ENCODE measurements at regions not wholly inside any gene's neighbourhood (a gene's known extent, or its start where the extent isn't known, plus 50 kb on each side); places are given as distances from the start of the nearest gene placed in this dataset.

DNA sequence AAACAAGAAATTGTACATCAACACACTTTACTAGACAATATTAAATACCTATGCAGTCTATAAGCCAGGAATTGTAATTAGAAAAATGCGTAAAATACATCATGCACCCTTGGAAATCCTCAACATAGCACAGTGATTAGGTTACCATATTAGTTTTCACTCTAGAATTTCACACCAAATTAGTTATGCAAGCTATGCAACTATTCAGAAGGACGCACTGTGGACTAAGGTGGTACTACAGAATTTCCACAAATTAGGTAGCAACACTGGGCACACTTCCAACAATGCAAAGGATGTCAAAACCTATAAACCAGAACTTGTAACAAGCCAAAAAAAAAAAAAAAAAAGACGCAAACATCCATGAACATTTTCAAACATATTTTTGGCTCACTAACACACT lies 71.1 kb upstream of the ZCCHC13 start (continued):
- TF ChIP-seq, protein P1, sequence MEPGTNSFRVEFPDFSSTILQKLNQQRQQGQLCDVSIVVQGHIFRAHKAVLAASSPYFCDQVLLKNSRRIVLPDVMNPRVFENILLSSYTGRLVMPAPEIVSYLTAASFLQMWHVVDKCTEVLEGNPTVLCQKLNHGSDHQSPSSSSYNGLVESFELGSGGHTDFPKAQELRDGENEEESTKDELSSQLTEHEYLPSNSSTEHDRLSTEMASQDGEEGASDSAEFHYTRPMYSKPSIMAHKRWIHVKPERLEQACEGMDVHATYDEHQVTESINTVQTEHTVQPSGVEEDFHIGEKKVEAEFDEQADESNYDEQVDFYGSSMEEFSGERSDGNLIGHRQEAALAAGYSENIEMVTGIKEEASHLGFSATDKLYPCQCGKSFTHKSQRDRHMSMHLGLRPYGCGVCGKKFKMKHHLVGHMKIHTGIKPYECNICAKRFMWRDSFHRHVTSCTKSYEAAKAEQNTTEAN (CRISPR knock-in tag; IDR thresholded peaks at IDR 0.05): no peak
- TF ChIP-seq NR3C1 (CRISPR knock-in tag; conservative IDR thresholded peaks at IDR 0.05; ENCODE audit: low read depth) (no peak), CREM (CRISPR knock-in tag; IDR thresholded peaks at IDR 0.05) (no peak)
- TF ChIP-seq, protein P2, sequence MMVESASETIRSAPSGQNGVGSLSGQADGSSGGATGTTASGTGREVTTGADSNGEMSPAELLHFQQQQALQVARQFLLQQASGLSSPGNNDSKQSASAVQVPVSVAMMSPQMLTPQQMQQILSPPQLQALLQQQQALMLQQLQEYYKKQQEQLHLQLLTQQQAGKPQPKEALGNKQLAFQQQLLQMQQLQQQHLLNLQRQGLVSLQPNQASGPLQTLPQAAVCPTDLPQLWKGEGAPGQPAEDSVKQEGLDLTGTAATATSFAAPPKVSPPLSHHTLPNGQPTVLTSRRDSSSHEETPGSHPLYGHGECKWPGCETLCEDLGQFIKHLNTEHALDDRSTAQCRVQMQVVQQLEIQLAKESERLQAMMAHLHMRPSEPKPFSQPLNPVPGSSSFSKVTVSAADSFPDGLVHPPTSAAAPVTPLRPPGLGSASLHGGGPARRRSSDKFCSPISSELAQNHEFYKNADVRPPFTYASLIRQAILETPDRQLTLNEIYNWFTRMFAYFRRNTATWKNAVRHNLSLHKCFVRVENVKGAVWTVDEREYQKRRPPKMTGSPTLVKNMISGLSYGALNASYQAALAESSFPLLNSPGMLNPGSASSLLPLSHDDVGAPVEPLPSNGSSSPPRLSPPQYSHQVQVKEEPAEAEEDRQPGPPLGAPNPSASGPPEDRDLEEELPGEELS (CRISPR knock-in tag; IDR thresholded peaks at IDR 0.05): no peak

DNA sequence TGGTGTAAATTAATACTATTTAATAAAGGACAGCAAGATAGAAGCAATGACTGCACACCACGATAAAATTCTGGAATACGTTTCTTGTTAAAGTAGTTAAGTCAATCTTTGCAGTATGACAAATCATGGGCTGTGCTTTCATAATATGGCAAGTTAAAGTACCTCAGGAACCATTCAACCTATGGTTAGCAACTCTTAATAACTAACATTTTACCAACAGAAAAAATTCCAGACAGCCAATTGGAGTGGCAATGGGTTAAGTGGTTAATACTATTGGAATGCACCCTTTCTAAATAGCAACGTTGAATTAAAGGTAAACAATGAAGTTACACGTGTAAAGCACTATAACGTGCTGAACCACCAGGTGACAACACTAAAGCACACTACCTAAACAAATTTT lies 72.4 kb upstream of the ZCCHC13 start:
- H3K27me3 Mint-ChIP-seq (ENCODE audit: low read depth): no peaks in the 10 kb centered on the region
- no peaks in the 10 kb centered on the region for H3K36me3 Mint-ChIP-seq
- no peak for DNase-seq (ENCODE audit: low spot score)
- no peak overlapping the region for H3K4me3 Mint-ChIP-seq
- H3K27ac Mint-ChIP-seq: no peak overlapping the region
- no peaks in the 10 kb centered on the region for H3K9me3 Mint-ChIP-seq
- ChIA-PET CTCF (no interaction called here), POLR2A (no interaction called here)
- no peak for ATAC-seq
- TF ChIP-seq, protein P3, sequence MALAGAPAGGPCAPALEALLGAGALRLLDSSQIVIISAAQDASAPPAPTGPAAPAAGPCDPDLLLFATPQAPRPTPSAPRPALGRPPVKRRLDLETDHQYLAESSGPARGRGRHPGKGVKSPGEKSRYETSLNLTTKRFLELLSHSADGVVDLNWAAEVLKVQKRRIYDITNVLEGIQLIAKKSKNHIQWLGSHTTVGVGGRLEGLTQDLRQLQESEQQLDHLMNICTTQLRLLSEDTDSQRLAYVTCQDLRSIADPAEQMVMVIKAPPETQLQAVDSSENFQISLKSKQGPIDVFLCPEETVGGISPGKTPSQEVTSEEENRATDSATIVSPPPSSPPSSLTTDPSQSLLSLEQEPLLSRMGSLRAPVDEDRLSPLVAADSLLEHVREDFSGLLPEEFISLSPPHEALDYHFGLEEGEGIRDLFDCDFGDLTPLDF (CRISPR knock-in tag; IDR thresholded peaks at IDR 0.05): no peak
- TF ChIP-seq, protein P4, sequence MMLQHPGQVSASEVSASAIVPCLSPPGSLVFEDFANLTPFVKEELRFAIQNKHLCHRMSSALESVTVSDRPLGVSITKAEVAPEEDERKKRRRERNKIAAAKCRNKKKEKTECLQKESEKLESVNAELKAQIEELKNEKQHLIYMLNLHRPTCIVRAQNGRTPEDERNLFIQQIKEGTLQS (CRISPR knock-in tag; conservative IDR thresholded peaks at IDR 0.05): no peak
- TF ChIP-seq ZNF263 (CRISPR knock-in tag; IDR thresholded peaks at IDR 0.05; ENCODE audit: low read depth) (no peak), FOXP1 (CRISPR knock-in tag; IDR thresholded peaks at IDR 0.05; ENCODE audit: borderline replicate concordance) (no peak), RORB (CRISPR knock-in tag; IDR thresholded peaks at IDR 0.05) (no peak), NR2C2 (CRISPR knock-in tag; IDR thresholded peaks at IDR 0.05) (no peak), SP1 (CRISPR knock-in tag; conservative IDR thresholded peaks at IDR 0.05) (no peak)
- TF ChIP-seq, protein P5, sequence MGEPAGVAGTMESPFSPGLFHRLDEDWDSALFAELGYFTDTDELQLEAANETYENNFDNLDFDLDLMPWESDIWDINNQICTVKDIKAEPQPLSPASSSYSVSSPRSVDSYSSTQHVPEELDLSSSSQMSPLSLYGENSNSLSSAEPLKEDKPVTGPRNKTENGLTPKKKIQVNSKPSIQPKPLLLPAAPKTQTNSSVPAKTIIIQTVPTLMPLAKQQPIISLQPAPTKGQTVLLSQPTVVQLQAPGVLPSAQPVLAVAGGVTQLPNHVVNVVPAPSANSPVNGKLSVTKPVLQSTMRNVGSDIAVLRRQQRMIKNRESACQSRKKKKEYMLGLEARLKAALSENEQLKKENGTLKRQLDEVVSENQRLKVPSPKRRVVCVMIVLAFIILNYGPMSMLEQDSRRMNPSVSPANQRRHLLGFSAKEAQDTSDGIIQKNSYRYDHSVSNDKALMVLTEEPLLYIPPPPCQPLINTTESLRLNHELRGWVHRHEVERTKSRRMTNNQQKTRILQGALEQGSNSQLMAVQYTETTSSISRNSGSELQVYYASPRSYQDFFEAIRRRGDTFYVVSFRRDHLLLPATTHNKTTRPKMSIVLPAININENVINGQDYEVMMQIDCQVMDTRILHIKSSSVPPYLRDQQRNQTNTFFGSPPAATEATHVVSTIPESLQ (CRISPR knock-in tag; IDR thresholded peaks at IDR 0.05): no peak
- TF ChIP-seq, protein P6, sequence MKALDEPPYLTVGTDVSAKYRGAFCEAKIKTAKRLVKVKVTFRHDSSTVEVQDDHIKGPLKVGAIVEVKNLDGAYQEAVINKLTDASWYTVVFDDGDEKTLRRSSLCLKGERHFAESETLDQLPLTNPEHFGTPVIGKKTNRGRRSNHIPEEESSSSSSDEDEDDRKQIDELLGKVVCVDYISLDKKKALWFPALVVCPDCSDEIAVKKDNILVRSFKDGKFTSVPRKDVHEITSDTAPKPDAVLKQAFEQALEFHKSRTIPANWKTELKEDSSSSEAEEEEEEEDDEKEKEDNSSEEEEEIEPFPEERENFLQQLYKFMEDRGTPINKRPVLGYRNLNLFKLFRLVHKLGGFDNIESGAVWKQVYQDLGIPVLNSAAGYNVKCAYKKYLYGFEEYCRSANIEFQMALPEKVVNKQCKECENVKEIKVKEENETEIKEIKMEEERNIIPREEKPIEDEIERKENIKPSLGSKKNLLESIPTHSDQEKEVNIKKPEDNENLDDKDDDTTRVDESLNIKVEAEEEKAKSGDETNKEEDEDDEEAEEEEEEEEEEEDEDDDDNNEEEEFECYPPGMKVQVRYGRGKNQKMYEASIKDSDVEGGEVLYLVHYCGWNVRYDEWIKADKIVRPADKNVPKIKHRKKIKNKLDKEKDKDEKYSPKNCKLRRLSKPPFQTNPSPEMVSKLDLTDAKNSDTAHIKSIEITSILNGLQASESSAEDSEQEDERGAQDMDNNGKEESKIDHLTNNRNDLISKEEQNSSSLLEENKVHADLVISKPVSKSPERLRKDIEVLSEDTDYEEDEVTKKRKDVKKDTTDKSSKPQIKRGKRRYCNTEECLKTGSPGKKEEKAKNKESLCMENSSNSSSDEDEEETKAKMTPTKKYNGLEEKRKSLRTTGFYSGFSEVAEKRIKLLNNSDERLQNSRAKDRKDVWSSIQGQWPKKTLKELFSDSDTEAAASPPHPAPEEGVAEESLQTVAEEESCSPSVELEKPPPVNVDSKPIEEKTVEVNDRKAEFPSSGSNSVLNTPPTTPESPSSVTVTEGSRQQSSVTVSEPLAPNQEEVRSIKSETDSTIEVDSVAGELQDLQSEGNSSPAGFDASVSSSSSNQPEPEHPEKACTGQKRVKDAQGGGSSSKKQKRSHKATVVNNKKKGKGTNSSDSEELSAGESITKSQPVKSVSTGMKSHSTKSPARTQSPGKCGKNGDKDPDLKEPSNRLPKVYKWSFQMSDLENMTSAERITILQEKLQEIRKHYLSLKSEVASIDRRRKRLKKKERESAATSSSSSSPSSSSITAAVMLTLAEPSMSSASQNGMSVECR (CRISPR knock-in tag; IDR thresholded peaks at IDR 0.05; ENCODE audit: borderline replicate concordance): no peak
- H3K4me1 Mint-ChIP-seq: peaks cover 26% of the 10 kb centered on the region
